ENCODE measurements at regions not wholly inside any gene's neighbourhood (a gene's known extent, or its start where the extent isn't known, plus 50 kb on each side); places are given as distances from the start of the nearest gene placed in this dataset.

- Histone ChIP-seq H3K9me3 (replicated peaks; ENCODE audit: control insufficient read depth, insufficient read depth, low read length) (peaks cover 2% of the 10 kb centered on the region), H3K27me3 (ENCODE audit: control insufficient read depth in 2 of 2, insufficient read depth in 2 of 2, low read length in 2 of 2) (no peaks in the 10 kb centered on the region), H3K36me3 (ENCODE audit: control insufficient read depth in 2 of 2, extremely low read depth in 1 of 2, insufficient read depth in 2 of 2, low read length in 2 of 2) (no peaks in the 10 kb centered on the region), H4K20me1 (replicated peaks; ENCODE audit: control insufficient read depth, extremely low read depth, insufficient read depth, low read length) (no peaks in the 10 kb centered on the region), H3K79me2 (ENCODE audit: control insufficient read depth, insufficient read depth, low read length) (no peaks in the 10 kb centered on the region), H3K4me2 (ENCODE audit: insufficient read depth, low read length) (no peak overlapping the region), H3K4me3 (replicated peaks in 1 of 3; ENCODE audit: insufficient read depth in 1 of 3, low read depth in 1 of 3, low read length in 3 of 3) (no peak overlapping the region), H2AFZ (ENCODE audit: low read depth, low read length) (no peak overlapping the region), H3K9ac (replicated peaks; ENCODE audit: extremely low read depth, insufficient read depth, low read length) (no peak overlapping the region), H3K27ac (ENCODE audit: insufficient read depth, low read depth, low read length) (no peak overlapping the region), H3K4me1 (ENCODE audit: control insufficient read depth, extremely low read depth, insufficient read depth, low read length) (no peaks in the 10 kb centered on the region), H3K9me1 (replicated peaks; ENCODE audit: control insufficient read depth, extremely low read depth, insufficient read depth, low read length) (no peaks in the 10 kb centered on the region)
- intact Hi-C loops (cut with micrococcal nuclease) (no loop called here), dilution Hi-C loops (cut with MboI; ENCODE audit: extremely low pct_ligation_motif_present, low sequenced_read_pairs) (no loop called here)
- ChIA-PET POLR2A (no interaction called here), CTCF (no interaction called here)
- DNase-seq (ENCODE audit: low read depth, low spot score) (no peak), FAIRE-seq (no peak)
- BruUV-seq (replicated peaks) = no TSS peak
- TF ChIP-seq CTCF (IDR thresholded peaks at IDR 0.05; ENCODE audit: extremely low read depth in 1 of 2, insufficient read depth in 1 of 2, low read depth in 1 of 2, low read length in 2 of 2) = no peak
These were observed 340.7 kb downstream of the GALC start for GRCh38 chr14:87652278-87652677.

- ChIA-PET CTCF (no interaction called here), POLR2A (no interaction called here)
- no TSS peak for BruUV-seq (replicated peaks)
- Histone ChIP-seq H3K79me2 (ENCODE audit: control insufficient read depth, insufficient read depth, low read length) (no peaks in the 10 kb centered on the region), H3K4me2 (ENCODE audit: insufficient read depth, low read length) (no peak overlapping the region), H3K36me3 (ENCODE audit: control insufficient read depth in 2 of 2, extremely low read depth in 1 of 2, insufficient read depth in 2 of 2, low read length in 2 of 2) (no peaks in the 10 kb centered on the region), H3K9me3 (replicated peaks; ENCODE audit: control insufficient read depth, insufficient read depth, low read length) (peaks cover 6% of the 10 kb centered on the region), H4K20me1 (replicated peaks; ENCODE audit: control insufficient read depth, extremely low read depth, insufficient read depth, low read length) (no peaks in the 10 kb centered on the region), H3K9me1 (replicated peaks; ENCODE audit: control insufficient read depth, extremely low read depth, insufficient read depth, low read length) (no peaks in the 10 kb centered on the region), H3K9ac (replicated peaks; ENCODE audit: extremely low read depth, insufficient read depth, low read length) (no peak overlapping the region), H3K27me3 (ENCODE audit: control insufficient read depth in 2 of 2, insufficient read depth in 2 of 2, low read length in 2 of 2) (no peaks in the 10 kb centered on the region), H2AFZ (ENCODE audit: low read depth, low read length) (no peak overlapping the region), H3K4me1 (ENCODE audit: control insufficient read depth, extremely low read depth, insufficient read depth, low read length) (no peaks in the 10 kb centered on the region), H3K27ac (ENCODE audit: insufficient read depth, low read depth, low read length) (no peak overlapping the region), H3K4me3 (replicated peaks in 1 of 3; ENCODE audit: insufficient read depth in 1 of 3, low read depth in 1 of 3, low read length in 3 of 3) (no peak overlapping the region)
- intact Hi-C loops (cut with micrococcal nuclease) (no loop called here), dilution Hi-C loops (cut with MboI; ENCODE audit: extremely low pct_ligation_motif_present, low sequenced_read_pairs) (no loop called here)
- DNase-seq (ENCODE audit: low read depth, low spot score) = no peak
- TF ChIP-seq CTCF (IDR thresholded peaks at IDR 0.05; ENCODE audit: extremely low read depth in 1 of 2, insufficient read depth in 1 of 2, low read depth in 1 of 2, low read length in 2 of 2) (no peak), EZH2 (IDR thresholded peaks at IDR 0.05; ENCODE audit: borderline replicate concordance, low read depth, low read length, severe bottlenecking) (no peak), POLR2AphosphoS5 (IDR thresholded peaks at IDR 0.05; ENCODE audit: insufficient read depth, low read depth, low read length) (no peak), MAX (IDR thresholded peaks at IDR 0.05; ENCODE audit: insufficient read depth, insufficient read length) (no peak), FOS (IDR thresholded peaks at IDR 0.05; ENCODE audit: borderline replicate concordance, insufficient read depth, low read length) (no peak)
- FAIRE-seq = no peak
These were observed 348.3 kb downstream of the GALC start for GRCh38 chr14:87644689-87645088.
